CD8-positive, alpha-beta memory T cell (primary cell): ENCODE measurements at regions not wholly inside any gene's neighbourhood (a gene's known extent, or its start where the extent isn't known, plus 50 kb on each side); places are given as distances from the start of the nearest gene placed in this dataset.
"Not testable (repeated sequence)": the region's sequence is repeated elsewhere in the genome, so short reads cannot be mapped to it uniquely, and the experiment has no call there.

Experiments used
- CTCF ChIA-PET: fragments of 350-600 bp; sonication (Branson Sonifier 250); formaldehyde crosslinking; loops from one replicate; lab custom pipeline; 2021; ENCODE audit warnings: antibody characterized with exemption; lab: Charles Lee
- POLR2A ChIA-PET: fragments of 350-600 bp; sonication (Branson Sonifier 250); formaldehyde crosslinking; loops from one replicate; lab custom pipeline; 2021; ENCODE audit warnings: antibody characterized with exemption; lab: Charles Lee
- DNase-seq, 5 donors: peaks; one replicate each; pipeline versions ENCODE4 v3.0.0 to v3.0.0-alpha.2; 2020 to 2022; ENCODE audit warnings: mixed read lengths in 1 of 5
- H3K27ac ChIP-seq: one replicate; pipeline ENCODE4 v1.7.0; 2013; ENCODE audit warnings: low read depth, mild to moderate bottlenecking, low read length, moderate library complexity
- H3K27me3 ChIP-seq: 2 replicates; pipeline ENCODE4 v1.7.0; 2013; ENCODE audit warnings: low read length, mild to moderate bottlenecking; ENCODE audit not compliant: insufficient read depth, poor library complexity, severe bottlenecking
- H3K36me3 ChIP-seq: 2 replicates; pipeline ENCODE4 v1.7.0; 2013; ENCODE audit warnings: mild to moderate bottlenecking, low read length, moderate library complexity; ENCODE audit not compliant: insufficient read depth
- H3K4me1 ChIP-seq: 2 replicates; pipeline ENCODE4 v1.7.0; 2013; ENCODE audit warnings: mild to moderate bottlenecking, low read length, moderate library complexity; ENCODE audit not compliant: insufficient read depth
- H3K4me3 ChIP-seq: 2 replicates; pipeline ENCODE4 v1.7.0; 2013; ENCODE audit warnings: mild to moderate bottlenecking, low read length
- H3K9me3 ChIP-seq: 2 replicates; pipeline ENCODE4 v1.7.0; 2013; ENCODE audit warnings: mild to moderate bottlenecking, low read length
- H3K27ac Mint-ChIP-seq, 8 donors: one replicate each; pipeline ENCODE4 v1.8.0; 2020 to 2021; ENCODE audit warnings: mixed read lengths in 8 of 8, mild to moderate bottlenecking in 6 of 8, inconsistent platforms in 3 of 8, moderate library complexity in 3 of 8
- H3K27me3 Mint-ChIP-seq, 2 donors: one replicate each; pipeline ENCODE4 v1.8.0; 2020 to 2021; ENCODE audit warnings: mixed read lengths in 2 of 2, mild to moderate bottlenecking in 1 of 2, moderate library complexity in 1 of 2
- H3K36me3 Mint-ChIP-seq, 3 donors: one replicate each; pipeline ENCODE4 v1.8.0; 2020 to 2021; ENCODE audit warnings: mixed read lengths in 3 of 3, inconsistent platforms in 1 of 3, mild to moderate bottlenecking in 1 of 3
- H3K4me1 Mint-ChIP-seq, 3 donors: one replicate each; pipeline ENCODE4 v1.8.0; 2020 to 2021; ENCODE audit warnings: mixed read lengths in 3 of 3, inconsistent platforms in 1 of 3, mild to moderate bottlenecking in 1 of 3
- H3K4me3 Mint-ChIP-seq, 7 donors: one replicate each; pipeline ENCODE4 v1.8.0; 2020 to 2021; ENCODE audit warnings: mixed read lengths in 7 of 7, mild to moderate bottlenecking in 6 of 7, moderate library complexity in 4 of 7, inconsistent platforms in 2 of 7
- H3K9me3 Mint-ChIP-seq, 5 donors: one replicate each; pipeline ENCODE4 v1.8.0; 2020 to 2022; ENCODE audit warnings: mixed read lengths in 5 of 5, mild to moderate bottlenecking in 3 of 5, moderate library complexity in 2 of 5, inconsistent platforms in 1 of 5

DNA sequence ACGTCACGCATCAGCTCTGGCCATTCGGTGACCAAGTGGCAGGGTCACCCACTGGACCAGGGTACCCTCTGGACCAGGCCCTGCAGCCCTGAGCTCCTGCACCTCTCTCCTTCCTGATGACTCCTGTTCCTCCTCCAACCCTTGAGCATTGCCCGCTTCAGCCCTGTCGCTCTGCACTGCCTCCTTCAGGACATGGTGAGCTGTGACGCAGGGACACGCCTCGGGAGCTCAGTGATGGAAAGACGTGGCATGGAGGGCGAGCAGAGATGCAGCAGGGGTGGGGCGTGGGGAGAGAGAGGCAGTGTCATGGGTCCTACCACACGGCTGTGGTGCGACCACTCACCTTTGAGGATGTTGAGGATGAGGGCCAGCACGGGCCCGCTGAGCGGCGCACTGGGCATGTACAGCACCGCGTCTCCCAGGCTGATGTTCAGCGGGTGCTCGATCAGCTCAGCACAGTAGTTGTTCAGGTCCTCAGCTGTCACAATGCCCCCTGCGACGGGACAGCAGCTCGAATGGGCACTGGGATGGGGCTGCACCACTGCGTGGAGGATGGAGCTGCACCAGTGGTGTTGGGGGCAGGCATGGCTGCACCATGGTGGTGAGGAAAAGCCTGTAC is 922.7 kb downstream of the TUBA3C start:
- DNase-seq, H3K27ac ChIP-seq, H3K27me3 ChIP-seq, H3K9me3 ChIP-seq, H3K27me3 Mint-ChIP-seq, H3K27ac Mint-ChIP-seq, POLR2A ChIA-PET, H3K36me3 ChIP-seq, CTCF ChIA-PET, H3K4me3 ChIP-seq, H3K4me3 Mint-ChIP-seq, H3K4me1 ChIP-seq, H3K36me3 Mint-ChIP-seq, H3K4me1 Mint-ChIP-seq: not testable (repeated sequence)
- peaks cover 5 to 14% (median 6%) of the 10 kb centered on the region in 5 donors for H3K9me3 Mint-ChIP-seq

DNA sequence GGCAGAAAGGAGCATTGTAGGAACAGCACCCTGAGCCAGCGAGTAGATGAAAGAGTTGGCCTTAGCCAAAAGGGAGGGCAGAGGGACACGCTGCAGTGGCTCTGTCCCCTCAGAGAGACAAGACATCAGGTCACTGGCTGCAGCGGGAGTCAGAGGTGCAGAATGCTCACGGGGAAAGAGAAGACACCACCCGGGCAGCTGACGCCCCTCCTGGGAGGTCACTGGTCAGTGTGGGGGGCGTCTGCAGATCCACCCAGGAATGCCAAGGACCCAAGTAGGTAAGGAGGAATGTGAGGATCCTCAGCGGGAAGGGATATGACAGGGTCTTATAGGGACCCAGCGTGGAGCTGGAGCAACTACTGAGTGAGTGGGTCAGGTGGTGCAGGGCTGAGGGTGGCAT is 923.9 kb downstream of the TUBA3C start:
- H3K36me3 Mint-ChIP-seq, H3K4me1 Mint-ChIP-seq, CTCF ChIA-PET, POLR2A ChIA-PET, H3K27ac Mint-ChIP-seq, H3K27me3 ChIP-seq, DNase-seq, H3K27me3 Mint-ChIP-seq, H3K27ac ChIP-seq, H3K4me3 Mint-ChIP-seq, H3K9me3 ChIP-seq, H3K4me1 ChIP-seq, H3K4me3 ChIP-seq, H3K36me3 ChIP-seq: not testable (repeated sequence)
- peaks cover 5 to 20% (median 6%) of the 10 kb centered on the region in 5 donors for H3K9me3 Mint-ChIP-seq

DNA sequence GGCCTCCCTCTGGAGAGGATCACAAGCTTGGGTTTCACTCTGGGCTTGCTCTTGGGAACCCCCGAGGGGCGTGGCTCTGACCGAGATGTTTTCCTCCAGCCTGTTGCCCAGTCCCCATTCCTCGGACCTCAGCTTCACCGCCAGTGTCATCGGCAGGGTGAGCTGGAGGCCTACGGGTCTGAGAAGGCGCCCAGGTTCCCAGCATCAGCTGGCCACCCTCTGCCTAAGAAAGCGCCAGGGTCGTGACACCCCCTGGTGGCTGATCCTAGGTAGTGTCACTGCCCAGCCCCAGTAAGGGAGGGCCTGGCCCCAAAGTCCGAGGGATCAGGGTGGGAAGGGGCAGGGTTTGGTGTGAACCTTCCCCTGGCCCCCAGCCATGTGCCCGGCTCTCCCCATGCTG is 928.8 kb downstream of the TUBA3C start:
- peaks cover 6 to 25% (median 10%) of the 10 kb centered on the region in 5 donors for H3K9me3 Mint-ChIP-seq
- peaks cover 0 to 24% (median 6%) of the 10 kb centered on the region in 3 donors for H3K4me1 Mint-ChIP-seq
- not testable (repeated sequence) for H3K36me3 ChIP-seq

DNA sequence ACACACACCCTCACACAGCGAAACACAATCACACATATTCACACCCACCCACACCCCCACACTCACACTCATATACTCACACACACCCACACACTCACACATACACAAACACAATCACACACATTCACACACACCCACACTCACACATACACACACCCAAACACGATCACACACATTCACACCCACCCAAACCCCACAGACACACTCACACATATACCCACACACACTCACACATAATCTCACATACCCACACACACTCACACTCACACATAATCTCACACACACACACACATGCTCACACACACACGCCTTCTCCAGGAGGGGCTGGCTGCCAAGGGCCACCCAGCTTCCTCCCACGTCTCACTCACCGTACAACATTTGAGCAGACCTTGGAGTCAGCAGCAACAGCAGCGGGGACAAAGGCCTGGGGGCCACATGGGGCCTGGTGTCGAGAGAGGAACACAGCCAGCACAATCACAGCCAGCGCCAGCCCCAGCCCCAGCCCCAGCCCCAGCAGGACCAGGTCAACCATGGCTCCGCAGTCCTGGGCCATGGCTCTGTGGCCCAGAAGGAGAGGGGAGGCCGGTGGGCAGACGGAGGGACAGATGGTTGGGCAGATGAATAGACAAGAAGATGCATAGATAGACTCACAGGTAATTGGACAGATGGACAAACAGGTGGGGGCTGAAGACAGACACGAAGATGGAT is 932.9 kb downstream of the TUBA3C start:
- CTCF ChIA-PET, H3K4me3 Mint-ChIP-seq, H3K27me3 Mint-ChIP-seq, H3K4me1 ChIP-seq, H3K36me3 ChIP-seq, H3K27me3 ChIP-seq, H3K36me3 Mint-ChIP-seq, H3K9me3 ChIP-seq, DNase-seq, H3K4me3 ChIP-seq, H3K27ac ChIP-seq, POLR2A ChIA-PET: not testable (repeated sequence)
- Mint-ChIP-seq H3K27ac (peak overlapping the region in 1 of 8 donors; percentile 77), H3K9me3 (peaks cover 3 to 13% (median 5%) of the 10 kb centered on the region in 5 donors), H3K4me1 (peaks cover 0 to 18% (median 1%) of the 10 kb centered on the region in 3 donors)

More for the DNA sequence above, 928.8 kb downstream of the TUBA3C start:
- POLR2A ChIA-PET, H3K4me3 ChIP-seq, H3K27ac ChIP-seq, CTCF ChIA-PET, H3K27me3 Mint-ChIP-seq, H3K27me3 ChIP-seq, H3K4me3 Mint-ChIP-seq, H3K27ac Mint-ChIP-seq, DNase-seq, H3K4me1 ChIP-seq, H3K9me3 ChIP-seq, H3K36me3 Mint-ChIP-seq: not testable (repeated sequence)

DNA sequence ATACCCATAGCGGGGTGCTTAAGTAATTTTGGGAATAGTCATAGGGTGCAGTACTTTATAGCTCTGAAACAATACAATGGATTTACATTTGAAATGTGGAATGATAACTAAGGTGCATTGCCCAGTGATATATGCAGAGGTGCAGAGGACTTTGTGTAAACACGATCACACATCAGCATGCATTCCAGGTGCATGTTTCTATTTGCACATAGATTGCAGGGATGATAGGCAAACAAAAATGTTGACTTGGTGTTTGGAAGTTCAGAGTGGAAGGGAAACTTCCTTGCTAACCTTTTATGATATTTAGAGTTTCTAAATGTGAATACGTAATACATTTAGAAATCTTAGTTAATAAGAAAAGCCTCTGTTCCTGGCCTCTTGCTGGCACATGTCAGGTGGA is 941.5 kb downstream of the TUBA3C start:
- H3K4me1 Mint-ChIP-seq, H3K4me1 ChIP-seq, H3K36me3 Mint-ChIP-seq, DNase-seq, H3K4me3 ChIP-seq, H3K9me3 ChIP-seq, H3K27ac Mint-ChIP-seq, CTCF ChIA-PET, H3K27ac ChIP-seq, H3K27me3 Mint-ChIP-seq, POLR2A ChIA-PET, H3K27me3 ChIP-seq, H3K36me3 ChIP-seq, H3K4me3 Mint-ChIP-seq: not testable (repeated sequence)
- peaks cover 0 to 12% (median 4%) of the 10 kb centered on the region in 5 donors for H3K9me3 Mint-ChIP-seq

DNA sequence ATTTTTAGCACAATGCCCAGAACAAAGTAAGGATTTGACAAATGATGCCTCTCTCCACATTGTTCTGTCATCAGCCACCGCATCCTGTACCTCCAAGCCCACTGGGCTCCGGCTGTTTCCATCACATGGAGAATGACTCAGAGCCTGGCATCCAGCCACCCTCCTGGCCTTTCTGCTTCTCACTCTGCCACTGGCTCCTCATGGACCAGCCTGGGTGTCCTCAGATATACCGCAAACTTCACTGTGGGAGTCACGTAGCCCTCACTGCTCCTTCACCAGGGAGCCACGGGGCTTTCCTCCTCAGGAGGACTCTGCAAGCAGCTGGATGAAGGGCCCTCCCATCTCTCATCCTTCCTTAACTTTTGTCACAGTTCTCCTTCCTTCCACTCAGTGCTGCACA is 943.0 kb downstream of the TUBA3C start:
- H3K4me3 Mint-ChIP-seq, CTCF ChIA-PET, DNase-seq, H3K36me3 ChIP-seq, H3K4me1 ChIP-seq, H3K36me3 Mint-ChIP-seq, H3K4me3 ChIP-seq, H3K27me3 ChIP-seq, H3K9me3 ChIP-seq, POLR2A ChIA-PET, H3K27me3 Mint-ChIP-seq, H3K27ac ChIP-seq, H3K4me1 Mint-ChIP-seq: not testable (repeated sequence)
- H3K27ac Mint-ChIP-seq = peak overlapping the region in 1 of 8 donors; percentile 7
- peaks cover 0 to 12% (median 4%) of the 10 kb centered on the region in 5 donors for H3K9me3 Mint-ChIP-seq

DNA sequence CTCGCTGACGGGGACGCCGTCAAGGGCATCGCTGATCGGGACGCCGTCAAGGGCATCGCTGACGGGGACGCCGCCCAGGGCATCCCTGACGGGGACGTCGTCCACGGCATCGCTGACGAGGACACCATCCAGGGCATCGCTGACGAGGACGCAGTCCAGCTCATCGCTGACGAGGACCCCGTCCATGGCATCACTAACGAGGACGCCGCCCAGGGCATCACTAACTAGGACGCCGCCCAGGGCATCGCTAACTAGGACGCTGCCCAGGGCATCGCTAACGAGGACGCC is 945.2 kb downstream of the TUBA3C start:
- no peak for DNase-seq
- Histone ChIP-seq H3K4me1 (no peaks in the 10 kb centered on the region), H3K27ac (no peak overlapping the region), H3K4me3 (no peak overlapping the region), H3K36me3 (no peaks in the 10 kb centered on the region), H3K9me3 (no peaks in the 10 kb centered on the region), H3K27me3 (no peaks in the 10 kb centered on the region)
- Mint-ChIP-seq H3K27me3 (no peaks in the 10 kb centered on the region), H3K4me1 (no peaks in the 10 kb centered on the region), H3K4me3 (no peak overlapping the region), H3K36me3 (no peaks in the 10 kb centered on the region), H3K27ac (no peak overlapping the region), H3K9me3 (peaks cover 0 to 8% (median 4%) of the 10 kb centered on the region in 5 donors)
- POLR2A ChIA-PET = no interaction called here
- CTCF ChIA-PET = no interaction called here

DNA sequence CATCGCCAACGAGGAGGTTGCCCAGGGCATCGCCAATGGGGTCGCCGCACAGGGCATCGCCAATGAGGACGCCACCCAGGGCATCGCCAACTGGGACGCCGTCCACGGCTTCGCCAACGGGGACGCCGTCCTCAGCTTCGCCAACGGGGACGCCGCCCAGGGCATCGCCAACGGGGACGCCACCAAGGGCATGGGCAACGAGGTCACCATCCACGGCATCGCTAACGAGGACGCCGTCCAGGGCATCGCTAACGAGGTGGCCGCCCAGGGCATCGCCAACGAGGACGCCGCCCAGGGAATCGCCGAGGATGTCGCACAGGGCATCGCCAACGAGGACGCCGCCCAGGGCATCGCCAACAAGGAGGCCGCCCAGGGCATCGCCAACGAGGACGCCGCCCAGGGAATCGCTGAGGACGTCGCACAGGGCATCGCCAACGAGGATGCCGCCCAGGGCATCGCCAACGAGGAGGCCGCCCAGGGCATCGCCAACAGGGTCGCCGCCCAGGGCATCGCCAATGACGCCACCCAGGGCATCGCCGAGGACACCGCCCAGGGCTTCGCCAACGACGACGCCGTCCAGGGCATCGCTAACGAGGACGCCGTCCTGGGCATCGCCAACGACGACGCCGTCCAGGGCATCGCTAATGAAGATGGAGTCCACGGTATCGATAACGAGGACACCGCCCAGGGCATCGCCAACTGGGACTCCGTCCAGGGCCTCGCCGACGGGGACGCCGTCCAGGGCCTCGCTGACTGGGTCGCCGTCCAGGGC is 945.7 kb downstream of the TUBA3C start:
- no peaks in the 10 kb centered on the region for H3K4me1 Mint-ChIP-seq
- Histone ChIP-seq H3K27me3 (no peaks in the 10 kb centered on the region), H3K4me1 (no peaks in the 10 kb centered on the region), H3K27ac (no peak overlapping the region), H3K9me3 (no peaks in the 10 kb centered on the region), H3K4me3 (no peak overlapping the region), H3K36me3 (no peaks in the 10 kb centered on the region)
- CTCF ChIA-PET = no interaction called here
- H3K27ac Mint-ChIP-seq = no peak overlapping the region
- POLR2A ChIA-PET = no interaction called here
- DNase-seq = no peak
- no peaks in the 10 kb centered on the region for H3K36me3 Mint-ChIP-seq
- no peak overlapping the region for H3K4me3 Mint-ChIP-seq
- H3K27me3 Mint-ChIP-seq = no peaks in the 10 kb centered on the region
- peaks cover 0 to 7% (median 4%) of the 10 kb centered on the region in 5 donors for H3K9me3 Mint-ChIP-seq
